Transverse colon (tissue), 4 donors: ENCODE measurements at regions not wholly inside any gene's neighbourhood (a gene's known extent, or its start where the extent isn't known, plus 50 kb on each side); places are given as distances from the start of the nearest gene placed in this dataset.

Source experiments
- DNase-seq: peaks from one replicate; pipeline ENCODE4 v3.0.0-alpha.2; 2019
- H3K27ac ChIP-seq, 4 donors: fragments of 200-600 bp; sonication (generic); 2 replicates each; pipeline ENCODE4 v1.5.1; 2016 to 2018; ENCODE audit warnings: inconsistent platforms in 4 of 4
- H3K27me3 ChIP-seq: fragments of 200-600 bp; sonication (generic); 2 replicates; pipeline ENCODE4 v1.5.1; 2017; ENCODE audit warnings: inconsistent platforms
- H3K36me3 ChIP-seq, 4 donors: fragments of 200-600 bp; sonication (generic); 2 replicates each; pipeline ENCODE4 v1.5.1; 2017 to 2019; ENCODE audit warnings: inconsistent platforms in 4 of 4
- H3K4me1 ChIP-seq, 4 donors: fragments of 200-600 bp; sonication (generic); 2 replicates each; pipeline ENCODE4 v1.5.1; 2017 to 2020; ENCODE audit warnings: inconsistent platforms in 4 of 4
- H3K4me3 ChIP-seq, 4 donors: fragments of 200-600 bp; sonication (generic); 1 replicate in 1 of 4; 2 replicates in 3 of 4; pipeline versions ENCODE4 v1.5.1 to v1.6.1; 2017 to 2019; ENCODE audit warnings: inconsistent platforms in 4 of 4
- H3K9me3 ChIP-seq, 2 donors: fragments of 200-600 bp; sonication (generic); 2 replicates each; pipeline ENCODE4 v1.5.1; 2017 to 2019; ENCODE audit warnings: inconsistent platforms in 2 of 2
- CTCF ChIP-seq, 5 experiments: fragments of 200-600 bp in 3 of 5; fragments of 450-650 bp in 2 of 5; sonication (generic) in 3 of 5; IDR thresholded peaks; 1 replicate in 2 of 5; 2 replicates in 3 of 5; pipeline ENCODE4 v1.5.1; 2016 to 2017; ENCODE audit warnings: antibody characterized with exemption in 5 of 5, inconsistent platforms in 3 of 5, mild to moderate bottlenecking in 2 of 5, moderate library complexity in 1 of 5
- EP300 ChIP-seq: sonication (generic); formaldehyde crosslinking; IDR thresholded peaks from one replicate; pipeline ENCODE4 v1.6.1; 2017; ENCODE audit warnings: antibody characterized with exemption, low read depth
- POLR2A ChIP-seq: fragments of 450-650 bp; IDR thresholded peaks from one replicate; pipeline ENCODE4 v1.6.1; 2016; ENCODE audit warnings: antibody characterized with exemption, mild to moderate bottlenecking, moderate library complexity
- POLR2AphosphoS5 ChIP-seq, 3 donors: sonication (generic); formaldehyde crosslinking; IDR thresholded peaks; one replicate each; pipeline ENCODE4 v1.6.1; 2016; ENCODE audit warnings: antibody characterized with exemption in 3 of 3
- WGBS, 2 donors: methylation state at CpG; one replicate each; pipeline ENCODE4 v1.1.5; 2018; ENCODE audit warnings: low coverage in 1 of 2; 5-methylcytosine and 5-hydroxymethylcytosine counted together
- in situ Hi-C, 4 donors: fragments of 200-750 bp; cut with MboI; loops; one replicate each; pipeline versions ENCODE4 v1.15.0 to v1.15.1; 2017; ENCODE audit warnings: low sequenced_read_pairs in 3 of 4, low pct_ligation_motif_present in 1 of 4, low pct_unique_long_range_greater_than_20kb in 1 of 4
- intact Hi-C: fragments of 100-400 bp; cut with DNase I; formaldehyde crosslinking; loops from one replicate; pipeline ENCODE4 v1.15.1; 2023; ENCODE audit warnings: low total_unique reads

GRCh38 chr12:127334912-127335644, 931.9 kb upstream of the TMEM132C start:
- H3K27ac ChIP-seq = no peak overlapping the region
- no peaks in the 10 kb centered on the region for H3K36me3 ChIP-seq
- no peak for TF ChIP-seq POLR2AphosphoS5 (IDR thresholded peaks at IDR 0.05)
- TF ChIP-seq CTCF (IDR thresholded peaks at IDR 0.05) = no peak
- no peak for TF ChIP-seq POLR2A
- TF ChIP-seq EP300 = no peak
- 23% methylated on average over 1 of the region's 1 CpG; no CpG with 5 or more reads in 1 of the 2 donors for WGBS, 2 donors
- H3K27me3 ChIP-seq = no peaks in the 10 kb centered on the region
- no peaks in the 10 kb centered on the region for H3K9me3 ChIP-seq
- no peak overlapping the region for H3K4me3 ChIP-seq
- in situ Hi-C loops = no loop called here
- intact Hi-C loops = no loop called here
- no peaks in the 10 kb centered on the region for H3K4me1 ChIP-seq
- DNase-seq = no peak

- TF ChIP-seq POLR2AphosphoS5 (IDR thresholded peaks at IDR 0.05) (no peak), POLR2A (no peak), EP300 (no peak), CTCF (IDR thresholded peaks at IDR 0.05) (no peak)
- H3K4me3 ChIP-seq = no peak overlapping the region
- H3K9me3 ChIP-seq = no peaks in the 10 kb centered on the region
- no peaks in the 10 kb centered on the region for H3K36me3 ChIP-seq
- no peak for DNase-seq
- no peaks in the 10 kb centered on the region for H3K4me1 ChIP-seq
- in situ Hi-C loops (no loop called here), intact Hi-C loops (no loop called here)
- WGBS, 2 donors = 50 to 86% methylated on average over 1 of the region's 1 CpG
- H3K27me3 ChIP-seq = no peaks in the 10 kb centered on the region
- no peak overlapping the region for H3K27ac ChIP-seq
Measured at GRCh38 chr12:127336416-127336815, 930.6 kb upstream of the TMEM132C start.

GRCh38 chr12:127339065-127339464, 927.9 kb upstream of the TMEM132C start:
- no peak for TF ChIP-seq POLR2AphosphoS5 (IDR thresholded peaks at IDR 0.05)
- TF ChIP-seq EP300 = no peak
- no peak for TF ChIP-seq POLR2A
- no peak for TF ChIP-seq CTCF (IDR thresholded peaks at IDR 0.05)
- Histone ChIP-seq H3K27ac (no peak overlapping the region), H3K36me3 (no peaks in the 10 kb centered on the region), H3K27me3 (no peaks in the 10 kb centered on the region), H3K4me3 (no peak overlapping the region), H3K9me3 (no peaks in the 10 kb centered on the region), H3K4me1 (no peaks in the 10 kb centered on the region)
- no peak for DNase-seq
- in situ Hi-C loops (no loop called here), intact Hi-C loops (no loop called here)
- 53 to 67% methylated on average over 4 of the region's 4 CpGs for WGBS, 2 donors

GRCh38 chr12:127340381-127340780, 926.6 kb upstream of the TMEM132C start:
- no peak overlapping the region for H3K27ac ChIP-seq
- TF ChIP-seq POLR2A (no peak), CTCF (IDR thresholded peaks at IDR 0.05) (no peak), POLR2AphosphoS5 (IDR thresholded peaks at IDR 0.05) (no peak), EP300 (no peak)
- no peaks in the 10 kb centered on the region for H3K27me3 ChIP-seq
- H3K4me3 ChIP-seq = no peak overlapping the region
- H3K36me3 ChIP-seq = no peaks in the 10 kb centered on the region
- H3K4me1 ChIP-seq = no peaks in the 10 kb centered on the region
- no peaks in the 10 kb centered on the region for H3K9me3 ChIP-seq
- no peak for DNase-seq
- intact Hi-C loops (no loop called here), in situ Hi-C loops (no loop called here)
- WGBS, 2 donors = 72 to 81% methylated on average over 4 to 6 of the region's 6 CpGs
